Body of pancreas (tissue), 4 donors: ENCODE measurements at regions not wholly inside any gene's neighbourhood (a gene's known extent, or its start where the extent isn't known, plus 50 kb on each side); places are given as distances from the start of the nearest gene placed in this dataset.

Experiments used
- ATAC-seq: fragments of 150-250 bp; one replicate; pipeline ENCODE4 v1.9.1; 2016
- DNase-seq, 4 donors: peaks; one replicate each; pipeline ENCODE4 v3.0.0-alpha.2; 2019
- H3K27ac ChIP-seq, 4 donors: fragments of 200-600 bp; sonication (generic); 1 replicate in 3 of 4; 2 replicates in 1 of 4; pipeline versions ENCODE4 v1.5.1 to v1.6.1; 2016 to 2019; ENCODE audit warnings: mild to moderate bottlenecking in 1 of 4, mixed read lengths in 1 of 4, moderate library complexity in 1 of 4
- H3K27me3 ChIP-seq, 2 donors: fragments of 200-600 bp; sonication (generic); one replicate each; pipeline ENCODE4 v1.6.0; 2016; ENCODE audit warnings: mild to moderate bottlenecking in 1 of 2
- H3K36me3 ChIP-seq, 2 donors: fragments of 200-600 bp; sonication (generic); replicated peaks in 1 of 2; 2 replicates each; pipeline ENCODE4 v1.5.1; 2016; ENCODE audit warnings: low read depth in 2 of 2; ENCODE audit not compliant: insufficient read depth in 1 of 2
- H3K4me1 ChIP-seq: fragments of 200-600 bp; sonication (generic); one replicate; pipeline ENCODE4 v1.6.0; 2016
- H3K4me3 ChIP-seq, 2 donors: fragments of 200-600 bp; sonication (generic); 1 replicate in 1 of 2; 2 replicates in 1 of 2; pipeline ENCODE4 v1.5.1; 2016 to 2019
- H3K9me3 ChIP-seq, 3 donors: fragments of 200-600 bp; sonication (generic); 1 replicate in 2 of 3; 2 replicates in 1 of 3; pipeline ENCODE4 v1.5.1; 2016
- POLR2A ChIP-seq, 3 donors: fragments of 450-650 bp; IDR thresholded peaks; one replicate each; pipeline ENCODE4 v1.6.1; 2016; ENCODE audit warnings: antibody characterized with exemption in 3 of 3, mild to moderate bottlenecking in 2 of 3
- WGBS, 2 donors: methylation state at CpG; one replicate each; pipeline ENCODE4 v1.1.5; 2017; 5-methylcytosine and 5-hydroxymethylcytosine counted together
- intact Hi-C: fragments of 100-400 bp; cut with DNase I; formaldehyde crosslinking; loops from one replicate; pipeline ENCODE4 v1.15.1; 2023
- TF ChIP-seq, protein P1 (sequence below), 7 experiments: fragments of 450-650 bp in 4 of 7; fragments of 200-600 bp in 3 of 7; sonication (generic) in 3 of 7; IDR thresholded peaks; one replicate each; pipeline ENCODE4 v1.5.1; 2016 to 2019; ENCODE audit warnings: antibody characterized with exemption in 7 of 7

DNA sequence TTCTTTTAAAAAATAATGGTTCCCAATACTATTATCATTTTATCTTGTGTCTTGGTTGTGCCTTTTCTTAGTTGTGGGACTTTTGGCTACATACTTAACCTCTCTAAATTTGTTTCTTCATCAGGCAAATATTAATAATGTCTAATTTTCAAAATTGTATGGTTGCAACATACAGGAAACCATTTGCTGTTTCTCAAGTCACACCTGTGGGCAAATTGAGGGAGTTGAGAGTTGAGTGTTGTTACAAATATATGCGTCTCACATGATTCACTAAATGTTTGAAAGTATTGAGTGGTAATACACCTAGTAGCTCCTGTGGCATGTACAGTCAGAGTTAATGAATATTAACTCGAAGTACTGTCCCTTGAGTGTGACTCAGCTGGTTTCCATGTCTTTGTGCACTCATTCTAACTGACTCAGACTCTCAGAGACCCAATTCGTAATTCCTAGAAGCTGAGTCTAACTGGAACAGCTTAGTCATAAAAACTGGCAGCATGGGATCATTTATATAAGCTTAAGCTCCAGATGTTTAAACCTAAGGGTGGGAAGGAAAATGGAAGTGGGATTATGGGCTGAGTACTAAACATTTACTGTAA, 802.4 kb downstream of the TRIML1 start:
- no peak overlapping the region for H3K27ac ChIP-seq
- H3K9me3 ChIP-seq: no peaks in the 10 kb centered on the region
- ATAC-seq: no peak
- H3K4me1 ChIP-seq: no peaks in the 10 kb centered on the region
- no peaks in the 10 kb centered on the region for H3K36me3 ChIP-seq
- no peak for DNase-seq
- no peak overlapping the region for H3K4me3 ChIP-seq
- TF ChIP-seq POLR2A (IDR thresholded peaks at IDR 0.05): no peak
- TF ChIP-seq, protein P1, sequence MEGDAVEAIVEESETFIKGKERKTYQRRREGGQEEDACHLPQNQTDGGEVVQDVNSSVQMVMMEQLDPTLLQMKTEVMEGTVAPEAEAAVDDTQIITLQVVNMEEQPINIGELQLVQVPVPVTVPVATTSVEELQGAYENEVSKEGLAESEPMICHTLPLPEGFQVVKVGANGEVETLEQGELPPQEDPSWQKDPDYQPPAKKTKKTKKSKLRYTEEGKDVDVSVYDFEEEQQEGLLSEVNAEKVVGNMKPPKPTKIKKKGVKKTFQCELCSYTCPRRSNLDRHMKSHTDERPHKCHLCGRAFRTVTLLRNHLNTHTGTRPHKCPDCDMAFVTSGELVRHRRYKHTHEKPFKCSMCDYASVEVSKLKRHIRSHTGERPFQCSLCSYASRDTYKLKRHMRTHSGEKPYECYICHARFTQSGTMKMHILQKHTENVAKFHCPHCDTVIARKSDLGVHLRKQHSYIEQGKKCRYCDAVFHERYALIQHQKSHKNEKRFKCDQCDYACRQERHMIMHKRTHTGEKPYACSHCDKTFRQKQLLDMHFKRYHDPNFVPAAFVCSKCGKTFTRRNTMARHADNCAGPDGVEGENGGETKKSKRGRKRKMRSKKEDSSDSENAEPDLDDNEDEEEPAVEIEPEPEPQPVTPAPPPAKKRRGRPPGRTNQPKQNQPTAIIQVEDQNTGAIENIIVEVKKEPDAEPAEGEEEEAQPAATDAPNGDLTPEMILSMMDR (IDR thresholded peaks at IDR 0.05): no peak
- H3K27me3 ChIP-seq: no peaks in the 10 kb centered on the region
- intact Hi-C loops: no loop called here
- 53 to 54% methylated on average over 3 of the region's 3 CpGs for WGBS, 2 donors

DNA sequence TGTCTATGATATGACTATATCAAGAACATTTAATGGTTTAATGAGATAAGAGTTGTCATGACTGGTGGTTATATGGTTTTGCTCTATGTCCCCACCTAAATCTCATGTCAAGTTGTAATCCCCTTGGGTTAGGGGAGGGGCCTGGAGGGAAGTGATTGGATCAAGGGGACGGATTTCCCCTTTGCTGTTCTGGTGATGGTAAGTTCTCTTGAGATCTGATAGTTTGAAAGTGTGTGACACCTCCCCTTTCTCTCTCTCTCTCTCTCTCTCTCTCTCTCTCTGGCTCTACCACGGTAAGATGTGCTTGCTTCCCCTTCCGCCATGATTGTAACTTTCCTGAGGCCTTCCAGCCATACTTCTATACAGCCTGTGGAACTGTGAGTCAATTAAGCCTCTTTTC, 803.4 kb downstream of the TRIML1 start:
- no peak for DNase-seq
- Histone ChIP-seq H3K36me3 (no peaks in the 10 kb centered on the region), H3K27ac (no peak overlapping the region), H3K9me3 (no peaks in the 10 kb centered on the region), H3K4me3 (no peak overlapping the region), H3K4me1 (no peaks in the 10 kb centered on the region), H3K27me3 (no peaks in the 10 kb centered on the region)
- ATAC-seq: no peak
- 68% methylated on average over 3 of the region's 3 CpGs for WGBS, 2 donors
- intact Hi-C loops: no loop called here
- TF ChIP-seq POLR2A (IDR thresholded peaks at IDR 0.05): no peak
- TF ChIP-seq, protein P1 (IDR thresholded peaks at IDR 0.05): no peak

DNA sequence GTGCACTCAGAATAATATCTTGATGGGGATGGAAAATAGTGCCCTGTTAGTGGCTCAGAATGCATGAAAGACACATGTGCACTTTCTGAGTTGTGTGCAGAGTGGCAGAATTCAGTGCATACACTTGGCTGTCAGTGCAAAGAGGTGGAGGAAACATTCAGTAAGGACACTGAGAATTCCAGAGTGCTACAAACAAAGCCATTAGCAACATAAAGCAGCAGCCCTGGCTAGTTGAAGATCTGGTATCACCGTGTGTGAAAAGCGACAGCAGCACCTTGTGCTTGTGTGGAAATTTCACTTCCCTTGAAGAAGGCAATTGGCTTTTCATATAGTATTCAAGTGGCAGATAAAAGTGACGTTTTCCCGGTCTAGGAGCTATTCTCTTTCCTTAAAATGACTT, 810.4 kb downstream of the TRIML1 start:
- no peaks in the 10 kb centered on the region for H3K9me3 ChIP-seq
- no peaks in the 10 kb centered on the region for H3K27me3 ChIP-seq
- no peak overlapping the region for H3K4me3 ChIP-seq
- ATAC-seq (no peak), DNase-seq (no peak)
- H3K36me3 ChIP-seq: no peaks in the 10 kb centered on the region
- no peak for TF ChIP-seq POLR2A (IDR thresholded peaks at IDR 0.05)
- TF ChIP-seq, protein P1 (IDR thresholded peaks at IDR 0.05): no peak
- 22 to 23% methylated on average over 4 of the region's 4 CpGs for WGBS, 2 donors
- no peaks in the 10 kb centered on the region for H3K4me1 ChIP-seq
- H3K27ac ChIP-seq: no peak overlapping the region
- intact Hi-C loops: no loop called here

DNA sequence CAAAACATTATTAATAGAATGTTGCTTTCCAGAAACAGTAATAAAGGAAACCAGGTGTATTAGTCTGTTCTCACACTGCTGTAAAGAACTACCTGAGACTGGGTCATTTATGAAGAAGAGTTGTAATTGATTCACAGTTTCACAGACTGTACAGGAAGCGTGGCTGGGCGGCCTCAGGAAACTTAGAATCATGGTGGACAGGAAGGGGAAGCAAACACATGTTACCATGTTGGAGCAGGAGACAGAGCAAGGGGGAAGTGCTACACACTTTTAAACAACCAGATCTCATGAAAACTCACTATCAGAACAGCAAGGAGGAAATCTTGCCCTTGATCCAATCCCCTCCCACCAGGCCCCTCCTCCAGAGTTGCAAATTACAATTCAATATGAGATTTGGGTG, 815.8 kb downstream of the TRIML1 start:
- no peaks in the 10 kb centered on the region for H3K27me3 ChIP-seq
- TF ChIP-seq POLR2A (IDR thresholded peaks at IDR 0.05): no peak
- TF ChIP-seq, protein P1 (IDR thresholded peaks at IDR 0.05): no peak
- no peak overlapping the region for H3K27ac ChIP-seq
- 46 to 73% methylated on average over 2 of the region's 2 CpGs for WGBS, 2 donors
- intact Hi-C loops: no loop called here
- no peaks in the 10 kb centered on the region for H3K36me3 ChIP-seq
- no peak overlapping the region for H3K4me3 ChIP-seq
- no peaks in the 10 kb centered on the region for H3K4me1 ChIP-seq
- no peaks in the 10 kb centered on the region for H3K9me3 ChIP-seq
- DNase-seq (no peak), ATAC-seq (no peak)

DNA sequence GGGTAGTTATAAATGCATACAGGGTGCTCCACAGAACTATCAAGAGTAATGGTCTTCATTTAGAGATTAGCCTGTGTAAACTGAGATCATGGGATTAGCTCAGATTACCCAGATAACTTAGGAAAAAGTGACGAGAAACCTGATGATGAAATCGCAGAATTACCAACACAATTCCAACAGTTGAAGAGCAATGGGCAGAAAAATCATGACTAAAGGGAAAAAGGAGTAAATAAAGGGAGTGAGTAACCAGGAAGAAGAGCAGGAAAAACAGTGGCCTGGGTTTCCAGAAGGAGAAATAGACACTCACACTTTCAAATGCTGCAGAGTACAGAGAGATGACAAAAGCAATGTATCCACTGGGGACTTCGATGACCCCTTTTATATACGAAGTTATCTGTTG, 817.3 kb downstream of the TRIML1 start:
- Histone ChIP-seq H3K4me1 (no peaks in the 10 kb centered on the region), H3K4me3 (no peak overlapping the region), H3K27me3 (no peaks in the 10 kb centered on the region), H3K36me3 (no peaks in the 10 kb centered on the region), H3K27ac (no peak overlapping the region), H3K9me3 (no peaks in the 10 kb centered on the region)
- no peak for DNase-seq
- 51 to 56% methylated on average over 4 of the region's 4 CpGs for WGBS, 2 donors
- intact Hi-C loops: no loop called here
- TF ChIP-seq, protein P1 (IDR thresholded peaks at IDR 0.05): no peak
- TF ChIP-seq POLR2A (IDR thresholded peaks at IDR 0.05): no peak
- ATAC-seq: no peak
